OCI-LY3 (cell line): ENCODE measurements at regions not wholly inside any gene's neighbourhood (a gene's known extent, or its start where the extent isn't known, plus 50 kb on each side); places are given as distances from the start of the nearest gene placed in this dataset.

Experiments used
- CTCF ChIP-seq: fragments of 200-600, 300-600 bp; sonication (generic); IDR thresholded peaks from 2 replicates; pipeline ENCODE4 v1.5.1; 2014; ENCODE audit warnings: antibody characterized with exemption, low read length, low read depth
- EZH2phosphoT487 ChIP-seq: fragments of 200-600 bp; shearing (Covaris generic); IDR thresholded peaks from 2 replicates; pipeline ENCODE4 v1.6.1; 2018; ENCODE audit warnings: antibody characterized with exemption, mixed run types, low read depth

- no peak for TF ChIP-seq CTCF
- TF ChIP-seq EZH2phosphoT487, result no peak
Observed at GRCh38 chr6:134551245-134551960, 233.5 kb upstream of the SGK1 start.
